Spleen (tissue), 11 donors: ENCODE measurements at regions not wholly inside any gene's neighbourhood (a gene's known extent, or its start where the extent isn't known, plus 50 kb on each side); places are given as distances from the start of the nearest gene placed in this dataset.
"Not testable (repeated sequence)": the region's sequence is repeated elsewhere in the genome, so short reads cannot be mapped to it uniquely, and the experiment has no call there.

Experiments used
- DNase-seq: peaks from one replicate; pipeline ENCODE4 v3.0.0-alpha.2; 2020
- H3K27ac ChIP-seq, 8 donors: fragments of 200-600 bp; sonication (generic) in 7 of 8; 1 replicate in 4 of 8; 2 replicates in 4 of 8; pipeline versions ENCODE4 v1.5.0 to v1.8.0; 2016 to 2021; ENCODE audit warnings: inconsistent platforms in 4 of 8, mild to moderate bottlenecking in 4 of 8, moderate library complexity in 1 of 8
- H3K27me3 ChIP-seq, 7 donors: fragments of 200-600 bp; sonication (generic) in 6 of 7; replicated peaks in 1 of 7; 1 replicate in 4 of 7; 2 replicates in 3 of 7; pipeline versions ENCODE4 v1.5.0 to v1.8.0; 2016 to 2021; ENCODE audit warnings: inconsistent platforms in 3 of 7, mild to moderate bottlenecking in 1 of 7
- H3K36me3 ChIP-seq, 6 donors: fragments of 200-600 bp; sonication (generic) in 5 of 6; 1 replicate in 4 of 6; 2 replicates in 2 of 6; pipeline versions ENCODE4 v1.5.0 to v1.8.0; 2016 to 2021; ENCODE audit warnings: inconsistent platforms in 2 of 6
- H3K4me1 ChIP-seq, 6 donors: fragments of 200-600 bp; sonication (generic) in 5 of 6; 1 replicate in 3 of 6; 2 replicates in 3 of 6; pipeline versions ENCODE4 v1.5.0 to v1.8.0; 2016 to 2021; ENCODE audit warnings: inconsistent platforms in 3 of 6
- H3K4me3 ChIP-seq, 8 donors: fragments of 200-600 bp; sonication (generic) in 7 of 8; 1 replicate in 4 of 8; 2 replicates in 4 of 8; pipeline versions ENCODE4 v1.5.0 to v1.8.0; 2016 to 2021; ENCODE audit warnings: inconsistent platforms in 4 of 8, mild to moderate bottlenecking in 4 of 8, moderate library complexity in 2 of 8
- H3K9me3 ChIP-seq, 8 donors: fragments of 200-600 bp; sonication (generic) in 7 of 8; 1 replicate in 4 of 8; 2 replicates in 4 of 8; pipeline versions ENCODE4 v1.5.0 to v1.8.0; 2016 to 2021; ENCODE audit warnings: inconsistent platforms in 4 of 8
- CTCF ChIP-seq, 11 experiments: fragments of 200-600 bp in 7 of 11; fragments of 450-650 bp in 4 of 11; sonication (generic) in 4 of 11; IDR thresholded peaks in 8 of 11; conservative IDR thresholded peaks in 3 of 11; 1 replicate in 7 of 11; 2 replicates in 4 of 11; pipeline versions ENCODE4 v1.4.0 to v1.8.0; 2016 to 2021; ENCODE audit warnings: antibody characterized with exemption in 11 of 11, inconsistent platforms in 4 of 11, mild to moderate bottlenecking in 1 of 11
- POLR2A ChIP-seq, 3 donors: fragments of 450-650 bp; IDR thresholded peaks; one replicate each; pipeline ENCODE4 v1.5.1; 2017; ENCODE audit warnings: antibody characterized with exemption in 3 of 3, mild to moderate bottlenecking in 1 of 3
- POLR2AphosphoS5 ChIP-seq, 3 donors: sonication (generic); formaldehyde crosslinking; IDR thresholded peaks; one replicate each; pipeline ENCODE4 v1.5.1; 2017; ENCODE audit warnings: antibody characterized with exemption in 3 of 3
- WGBS, 5 donors: extraction: QIAGEN DNeasy Blood & Tissue Kit in 3 of 5; methylation state at CpG; one replicate each; pipeline versions ENCODE4 v1.1.5 to v1.1.7; 2013 to 2018; 5-methylcytosine and 5-hydroxymethylcytosine counted together
- intact Hi-C: fragments of 100-400 bp; cut with DNase I; formaldehyde crosslinking; loops from one replicate; pipeline ENCODE4 v1.15.0; 2023; ENCODE audit warnings: low total_unique reads
- small RNA-seq, 4 donors: library from RNA; depleted of rRNA; stranded (forward); fragments of <200 nt; gene quantifications; one replicate each; pipeline ENCODE3, GENCODE V24; 2016
- donor health status: healthy with polysubstance abuse.
- donor health status: DM: no; HTN: no; CAD: no; lungs with moderate emphysema.
- donor health status: DM: no; HTN: no; CAD: no.
- donor health status: Bipolar disorder and iron deficiency.
- donor health status: healthy.
- donor health status: DM: no; HTN: no; CAD: no.
- donor health status: DM: yes; HTN: yes; CAD: no.

DNA sequence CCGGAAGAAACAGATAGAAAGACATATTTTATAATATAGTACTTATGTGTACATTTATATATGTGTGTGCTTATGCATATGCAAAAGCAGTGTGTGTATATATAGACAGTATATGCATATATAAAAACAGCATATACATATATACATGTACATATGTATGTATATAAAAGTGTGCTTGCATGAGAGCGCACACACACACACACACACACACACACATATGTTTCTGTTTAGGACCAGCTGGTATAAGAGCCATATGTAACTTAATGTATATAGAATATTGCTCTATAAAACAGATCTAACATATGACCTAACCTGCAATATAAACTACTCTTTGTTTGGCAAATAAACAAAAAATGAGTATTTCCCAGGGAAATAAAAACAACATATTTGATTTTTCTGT, 65.1 kb upstream of the CDH9 start:
- Histone ChIP-seq H3K9me3 (no peaks in the 10 kb centered on the region), H3K27me3 (no peaks in the 10 kb centered on the region), H3K36me3 (no peaks in the 10 kb centered on the region), H3K4me3 (no peak overlapping the region), H3K27ac (no peak overlapping the region), H3K4me1 (no peaks in the 10 kb centered on the region)
- 69 to 83% (median 78%) methylated on average over 2 of the region's 2 CpGs for WGBS, 5 donors
- no peak for TF ChIP-seq POLR2AphosphoS5 (IDR thresholded peaks at IDR 0.05)
- TF ChIP-seq CTCF (IDR thresholded peaks at IDR 0.05 in 8 of 11, conservative IDR thresholded peaks at IDR 0.05 in 3 of 11), result no peak
- TF ChIP-seq POLR2A (IDR thresholded peaks at IDR 0.05), result no peak
- intact Hi-C loops, result no loop called here
- DNase-seq, result no peak

DNA sequence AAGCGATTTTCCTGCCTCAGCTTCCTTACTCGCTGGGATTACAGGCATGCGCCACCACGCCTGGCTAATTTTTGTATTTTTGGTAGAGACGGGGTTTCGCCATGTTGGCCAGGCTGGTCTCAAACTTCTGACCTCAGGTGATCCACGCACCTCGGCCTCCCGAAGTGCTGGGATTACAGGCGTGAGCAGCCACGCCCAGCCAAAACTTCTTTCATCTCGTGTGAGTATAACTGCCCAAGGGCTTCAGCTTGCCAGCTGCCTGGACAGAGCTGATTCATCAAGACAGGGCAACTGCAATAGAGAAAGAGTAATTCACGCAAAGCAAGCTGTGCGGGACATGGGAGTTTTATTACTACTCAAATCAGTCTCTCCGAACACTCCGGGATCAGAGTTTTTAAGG, 57.4 kb upstream of the CDH9 start:
- H3K27me3 ChIP-seq, intact Hi-C loops, H3K27ac ChIP-seq, H3K4me3 ChIP-seq, H3K4me1 ChIP-seq, H3K36me3 ChIP-seq, DNase-seq: not testable (repeated sequence)
- 88 to 96% (median 91%) methylated on average over 9 to 16 of the region's 16 CpGs for WGBS, 5 donors
- peaks cover 0 to 12% (median 2%) of the 10 kb centered on the region in 8 donors for H3K9me3 ChIP-seq

DNA sequence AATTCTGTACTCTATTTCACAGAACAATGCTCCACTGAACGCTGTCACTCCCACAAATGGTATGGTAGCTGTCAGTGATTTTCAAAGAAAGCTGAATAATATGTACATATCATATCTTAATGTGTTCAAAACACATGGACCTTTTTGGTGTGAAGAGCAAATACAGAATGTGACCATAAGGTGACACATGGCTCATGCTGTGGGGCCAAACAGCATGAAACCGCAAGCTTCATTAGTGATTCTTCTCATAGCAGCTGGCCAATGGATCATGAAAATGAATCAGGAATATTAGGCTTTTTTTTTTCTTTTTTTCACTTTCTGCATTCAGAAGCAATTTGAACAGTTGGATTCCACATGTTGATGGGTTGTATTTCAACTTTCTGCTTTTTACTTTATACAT, 54.9 kb upstream of the CDH9 start:
- Histone ChIP-seq H3K9me3 (peaks cover 0 to 14% (median 2%) of the 10 kb centered on the region in 8 donors), H3K4me3 (no peak overlapping the region), H3K4me1 (no peaks in the 10 kb centered on the region), H3K27ac (no peak overlapping the region), H3K36me3 (no peaks in the 10 kb centered on the region), H3K27me3 (no peaks in the 10 kb centered on the region)
- no peak for DNase-seq
- TF ChIP-seq POLR2A (IDR thresholded peaks at IDR 0.05), result no peak
- TF ChIP-seq CTCF (IDR thresholded peaks at IDR 0.05 in 8 of 11, conservative IDR thresholded peaks at IDR 0.05 in 3 of 11), result no peak
- no peak for TF ChIP-seq POLR2AphosphoS5 (IDR thresholded peaks at IDR 0.05)
- intact Hi-C loops, result no loop called here
- 79 to 91% (median 86%) methylated on average over 2 of the region's 2 CpGs for WGBS, 5 donors

- intact Hi-C loops, result no loop called here
- Histone ChIP-seq H3K9me3 (peaks cover 0 to 12% (median 2%) of the 10 kb centered on the region in 8 donors), H3K36me3 (no peaks in the 10 kb centered on the region), H3K27ac (no peak overlapping the region), H3K4me3 (no peak overlapping the region), H3K27me3 (no peaks in the 10 kb centered on the region), H3K4me1 (no peaks in the 10 kb centered on the region)
- TF ChIP-seq POLR2AphosphoS5 (IDR thresholded peaks at IDR 0.05), result no peak
- TF ChIP-seq CTCF (IDR thresholded peaks at IDR 0.05 in 8 of 11, conservative IDR thresholded peaks at IDR 0.05 in 3 of 11), result no peak
- TF ChIP-seq POLR2A (IDR thresholded peaks at IDR 0.05), result no peak
- WGBS, 5 donors, result 54 to 83% (median 64%) methylated on average over 1 of the region's 1 CpG
- no peak for DNase-seq
These were observed 53.5 kb upstream of the CDH9 start for GRCh38 chr5:27091858-27092257.

DNA sequence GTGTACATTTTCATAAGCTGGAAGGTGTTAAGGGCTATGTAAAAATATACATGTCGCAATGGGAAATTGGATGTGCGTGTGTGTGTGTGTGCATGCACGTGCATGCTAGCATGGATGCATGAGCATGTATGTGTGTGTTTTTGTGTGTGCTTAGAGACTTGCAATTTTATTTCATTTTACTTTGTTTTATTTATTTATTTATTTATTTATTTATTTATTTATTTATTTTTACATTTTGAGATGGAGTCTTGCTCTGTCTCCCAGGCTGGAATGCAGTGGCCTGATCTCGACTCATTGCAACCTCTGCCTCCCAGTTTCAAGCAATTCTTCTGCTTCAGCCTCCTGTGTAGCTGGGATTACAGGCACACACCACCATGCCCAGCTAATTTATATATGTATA, 50.4 kb upstream of the CDH9 start:
- intact Hi-C loops, DNase-seq, H3K4me3 ChIP-seq, H3K36me3 ChIP-seq, H3K4me1 ChIP-seq, H3K27ac ChIP-seq, H3K27me3 ChIP-seq: not testable (repeated sequence)
- 88 to 98% (median 94%) methylated on average over 4 of the region's 4 CpGs for WGBS, 5 donors
- H3K9me3 ChIP-seq, result peaks cover 0 to 11% (median 2%) of the 10 kb centered on the region in 8 donors

Small RNA genes lying in the stretch of these regions (small RNA-seq; reads per million reads assigned to genes)
- 0 reads per million in 4 donors for gene AC010385.1
- gene AC010385.3, result 0 reads per million in 4 donors
- gene AC026421.1, result 0 reads per million in 4 donors
- 0 reads per million in 4 donors for gene AC114300.1
- gene LSP1P3, result 0 reads per million in 4 donors
- gene RF00425, result 0 to 0.07 (median 0) reads per million in 4 donors
- 0 reads per million in 4 donors for gene RNU6-738P
- 0 reads per million in 4 donors for gene RNU6-909P
- 0 reads per million in 4 donors for gene UBL5P1
